Adipocyte (in vitro differentiated cells): ENCODE measurements at regions not wholly inside any gene's neighbourhood (a gene's known extent, or its start where the extent isn't known, plus 50 kb on each side); places are given as distances from the start of the nearest gene placed in this dataset.

Experiments
- DNase-seq: peaks from one replicate; pipeline ENCODE4 v3.0.0-alpha.2; 2015; ENCODE audit warnings: low read depth
- H3K27me3 ChIP-seq: replicated peaks from 2 replicates; pipeline ENCODE4 v1.7.0; 2013; ENCODE audit warnings: mild to moderate bottlenecking, low read length, moderate library complexity; ENCODE audit not compliant: control insufficient read depth, insufficient read depth
- H3K36me3 ChIP-seq: 2 replicates; pipeline ENCODE4 v1.7.0; 2013; ENCODE audit warnings: low read length, mild to moderate bottlenecking, moderate library complexity; ENCODE audit not compliant: control insufficient read depth, insufficient read depth, severe bottlenecking
- H3K4me1 ChIP-seq: 2 replicates; pipeline ENCODE4 v1.7.0; 2013; ENCODE audit warnings: mild to moderate bottlenecking, low read length, moderate library complexity; ENCODE audit not compliant: control insufficient read depth, insufficient read depth
- H3K4me3 ChIP-seq: 2 replicates; pipeline ENCODE4 v1.7.0; 2013; ENCODE audit warnings: mild to moderate bottlenecking, low read length, moderate library complexity
- H3K9ac ChIP-seq: 2 replicates; pipeline ENCODE4 v1.7.0; 2013; ENCODE audit warnings: mild to moderate bottlenecking, low read length, moderate library complexity
- H3K9me3 ChIP-seq: 2 replicates; pipeline ENCODE4 v1.7.0; 2013; ENCODE audit warnings: mild to moderate bottlenecking, low read length, moderate library complexity; ENCODE audit not compliant: control insufficient read depth

DNA sequence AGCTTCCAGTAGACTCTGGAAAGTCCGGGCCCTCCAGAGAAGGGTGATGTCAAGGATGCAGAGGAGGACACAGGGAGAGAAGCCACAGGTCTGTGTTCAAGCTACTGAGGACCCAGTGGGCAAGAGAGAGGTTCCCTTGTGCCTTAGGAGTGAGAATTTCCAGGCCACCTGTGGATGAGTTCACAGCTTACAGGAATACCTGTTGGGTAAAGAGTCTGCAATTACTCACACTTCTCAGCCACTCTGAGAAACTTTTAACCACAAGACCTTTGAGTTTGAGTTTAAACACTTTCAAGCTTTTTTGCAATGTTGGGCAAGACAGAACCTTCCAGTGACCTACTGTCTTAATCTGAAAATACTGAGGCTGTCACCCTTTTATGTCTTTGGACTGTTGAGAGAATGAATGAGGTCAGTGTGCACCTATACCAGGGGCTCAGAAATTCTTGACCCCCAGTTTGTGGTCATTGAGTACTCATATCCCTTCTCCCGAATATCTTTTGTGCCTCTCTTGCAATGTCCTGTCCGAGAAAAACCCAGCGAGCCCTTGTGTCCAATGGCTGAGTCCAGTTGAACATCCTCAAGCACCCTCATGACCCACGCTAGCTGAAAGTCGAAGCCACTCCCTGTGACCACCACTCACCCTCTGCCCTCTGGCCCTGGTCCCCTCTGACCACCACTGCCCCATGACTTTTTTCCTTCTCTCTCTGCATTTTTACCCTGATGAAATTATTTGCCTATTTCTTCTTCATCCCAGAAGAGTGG lies 368.5 kb upstream of the ZNF507 start:
- Histone ChIP-seq H3K4me3 (no peak overlapping the region), H3K36me3 (no peaks in the 10 kb centered on the region), H3K4me1 (no peaks in the 10 kb centered on the region), H3K27me3 (no peaks in the 10 kb centered on the region), H3K9ac (no peak overlapping the region), H3K9me3 (no peaks in the 10 kb centered on the region)
- DNase-seq: no peak

DNA sequence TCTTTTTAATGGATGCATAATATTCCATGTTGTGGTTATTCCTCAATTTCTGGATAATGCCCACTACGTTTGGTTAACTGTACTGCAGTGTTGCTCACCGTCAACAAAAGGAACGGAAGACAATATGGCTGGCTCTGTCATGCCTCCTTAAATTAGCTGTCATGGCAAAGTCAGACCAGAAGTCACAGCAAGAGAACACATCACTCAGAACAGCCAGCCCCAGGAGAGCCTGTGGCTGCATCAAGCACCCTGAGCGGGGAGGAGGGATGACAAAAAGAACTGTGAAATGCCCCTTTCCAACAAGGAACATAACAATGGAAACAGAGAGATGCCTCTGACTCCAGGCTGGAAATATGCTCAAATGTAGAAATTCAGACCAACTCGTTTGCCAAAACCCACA lies 366.0 kb upstream of the ZNF507 start:
- no peaks in the 10 kb centered on the region for H3K36me3 ChIP-seq
- no peak overlapping the region for H3K9ac ChIP-seq
- no peaks in the 10 kb centered on the region for H3K9me3 ChIP-seq
- H3K4me1 ChIP-seq: no peaks in the 10 kb centered on the region
- H3K4me3 ChIP-seq: no peak overlapping the region
- DNase-seq: no peak
- H3K27me3 ChIP-seq: no peaks in the 10 kb centered on the region

DNA sequence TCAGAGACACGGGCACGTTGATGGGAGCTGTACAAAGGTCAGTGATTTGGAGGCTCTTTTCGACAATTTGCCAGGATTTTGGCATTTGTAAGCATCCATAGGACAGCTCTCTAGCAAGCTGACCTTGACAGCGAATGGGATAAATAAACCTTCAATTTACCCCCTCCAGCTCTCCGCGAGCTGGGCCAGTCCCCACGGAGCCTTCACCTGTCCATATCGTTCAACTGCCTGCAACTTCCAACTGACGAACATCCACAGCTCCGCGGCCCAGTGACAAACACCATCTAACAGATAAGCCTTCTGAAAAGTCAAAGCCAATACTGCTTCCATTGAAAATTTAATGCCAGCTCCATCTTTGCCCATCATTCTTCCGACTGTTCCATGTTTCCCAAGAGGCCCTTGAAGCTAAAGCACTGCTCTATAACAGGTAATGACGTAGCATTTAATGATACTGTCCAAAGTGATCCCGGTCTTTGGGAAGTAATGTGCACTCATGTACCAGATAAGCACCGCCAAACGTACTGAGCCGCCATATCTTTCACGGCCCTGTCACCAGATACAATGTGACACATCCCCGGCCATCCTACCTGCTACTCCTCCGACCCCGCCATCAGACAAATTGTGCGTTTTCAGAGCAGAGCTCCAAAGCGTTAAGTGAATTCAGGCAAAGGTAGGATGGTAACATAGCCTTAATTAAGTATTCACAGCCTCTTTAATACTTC lies 365.3 kb upstream of the ZNF507 start:
- Histone ChIP-seq H3K4me3 (no peak overlapping the region), H3K36me3 (no peaks in the 10 kb centered on the region), H3K9ac (no peak overlapping the region), H3K27me3 (no peaks in the 10 kb centered on the region), H3K4me1 (no peaks in the 10 kb centered on the region), H3K9me3 (no peaks in the 10 kb centered on the region)
- DNase-seq: no peak

DNA sequence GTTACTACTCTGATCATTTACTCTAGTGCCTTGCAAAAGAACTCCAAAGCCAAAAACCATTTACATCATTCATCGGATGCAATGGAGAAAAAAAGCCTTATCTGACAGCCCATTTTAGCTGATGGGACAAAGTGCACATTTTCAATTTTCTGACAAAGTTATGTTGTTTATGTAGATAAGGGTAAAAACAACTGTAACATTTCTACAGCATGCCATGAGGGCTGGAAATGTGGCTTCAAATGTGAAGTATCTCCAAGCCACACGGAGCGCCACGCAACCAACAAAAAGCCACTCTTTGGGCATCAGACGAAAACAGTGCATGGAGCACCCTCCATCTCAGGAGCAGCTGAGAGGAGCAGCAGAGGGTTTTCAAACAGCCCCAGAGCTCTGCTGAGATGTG lies 364.6 kb upstream of the ZNF507 start:
- Histone ChIP-seq H3K9me3 (peaks cover 4% of the 10 kb centered on the region), H3K36me3 (no peaks in the 10 kb centered on the region), H3K27me3 (no peaks in the 10 kb centered on the region), H3K4me3 (no peak overlapping the region), H3K9ac (no peak overlapping the region), H3K4me1 (no peaks in the 10 kb centered on the region)
- no peak for DNase-seq

DNA sequence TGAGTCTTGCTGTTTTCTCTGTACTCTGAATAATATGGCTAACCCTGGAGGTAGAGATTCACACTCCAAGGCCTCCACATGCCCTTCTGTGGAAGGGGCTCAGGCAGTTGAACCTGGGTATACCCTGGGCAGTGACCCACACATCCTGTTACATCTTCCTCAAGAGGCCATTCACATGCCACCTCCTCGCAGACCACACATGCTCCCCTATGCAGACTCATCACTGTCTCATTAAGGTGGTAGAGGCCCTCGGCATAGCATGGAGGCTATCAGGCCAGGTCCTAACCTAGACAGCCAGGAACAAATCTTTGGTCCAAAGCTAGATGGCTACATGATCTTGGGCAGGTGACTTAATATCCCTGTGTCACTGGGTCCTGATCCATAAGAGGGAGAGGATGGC lies 363.9 kb upstream of the ZNF507 start:
- Histone ChIP-seq H3K4me3 (no peak overlapping the region), H3K9me3 (peaks cover 4% of the 10 kb centered on the region), H3K9ac (no peak overlapping the region), H3K4me1 (no peaks in the 10 kb centered on the region), H3K36me3 (no peaks in the 10 kb centered on the region), H3K27me3 (no peaks in the 10 kb centered on the region)
- no peak for DNase-seq

DNA sequence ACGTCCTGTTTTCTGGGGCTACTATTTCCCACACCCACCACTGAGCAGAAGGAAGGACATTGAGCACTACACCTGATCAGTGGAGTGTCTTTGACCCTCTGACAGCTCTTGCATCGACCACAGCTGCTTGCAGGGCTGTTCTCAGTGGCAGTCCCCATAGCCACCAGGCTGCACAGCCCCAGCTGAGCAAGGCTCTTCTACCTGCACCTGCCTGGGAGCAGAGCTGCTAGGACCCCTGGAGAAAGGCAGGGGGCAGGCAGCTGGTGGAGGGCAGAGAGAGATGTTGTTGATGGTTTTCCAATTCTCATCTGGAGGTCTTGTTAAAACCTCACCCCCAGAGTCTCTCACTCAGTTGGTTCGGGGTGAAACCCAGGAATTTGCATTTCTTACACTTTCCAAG lies 361.8 kb upstream of the ZNF507 start:
- no peaks in the 10 kb centered on the region for H3K4me1 ChIP-seq
- H3K36me3 ChIP-seq: no peaks in the 10 kb centered on the region
- no peak for DNase-seq
- no peak overlapping the region for H3K9ac ChIP-seq
- no peaks in the 10 kb centered on the region for H3K27me3 ChIP-seq
- no peak overlapping the region for H3K4me3 ChIP-seq
- peaks cover 4% of the 10 kb centered on the region for H3K9me3 ChIP-seq

DNA sequence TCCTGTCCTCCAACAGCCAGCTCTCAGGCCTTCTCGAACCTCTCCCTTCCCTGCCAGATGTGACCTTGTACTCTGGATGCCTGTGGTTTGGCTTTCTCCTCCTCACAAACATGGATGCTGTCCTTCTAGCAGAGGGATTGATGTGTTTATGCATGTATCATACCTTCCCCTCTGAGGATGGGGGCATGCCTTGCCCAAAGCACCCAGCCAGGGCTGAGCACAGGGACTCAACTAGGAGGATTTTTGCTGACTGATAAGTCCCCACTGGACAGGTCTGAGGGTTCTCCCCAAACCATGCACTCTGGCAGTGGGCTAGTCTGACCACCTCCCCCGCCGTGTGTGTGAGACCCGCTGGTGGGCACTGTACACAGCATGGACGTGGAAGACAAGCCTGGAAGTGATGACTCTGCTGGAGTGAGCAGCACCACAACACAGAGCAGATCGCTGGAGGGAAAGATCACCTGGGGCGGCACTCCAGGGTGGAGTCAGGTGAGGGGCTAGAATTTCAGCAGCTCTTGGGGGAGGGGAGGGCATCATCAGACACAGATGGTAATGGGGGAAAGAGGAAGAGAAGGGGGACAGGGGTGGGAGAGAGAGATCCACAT lies 360.3 kb upstream of the ZNF507 start:
- Histone ChIP-seq H3K4me3 (no peak overlapping the region), H3K27me3 (no peaks in the 10 kb centered on the region)

DNA sequence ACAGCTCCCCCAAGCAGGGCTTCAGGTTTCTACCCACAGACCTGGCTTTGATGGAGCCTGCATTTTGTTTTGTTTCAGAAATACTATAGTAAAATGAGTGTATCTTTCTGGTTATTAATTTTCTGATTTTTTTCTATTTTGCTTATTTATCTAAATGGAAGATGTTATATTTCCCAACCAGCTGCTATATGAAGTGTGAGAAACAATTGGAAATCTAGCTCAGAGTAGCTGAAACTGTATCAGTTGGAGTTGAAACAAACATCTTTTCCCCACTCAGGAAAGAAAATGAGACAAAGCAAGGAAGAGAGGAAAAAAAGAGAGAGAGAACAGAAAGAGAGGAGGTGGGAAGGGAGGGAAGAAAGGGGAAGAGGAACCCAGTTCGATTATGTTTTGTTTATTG lies 358.5 kb upstream of the ZNF507 start:
- peaks cover 4% of the 10 kb centered on the region for H3K9me3 ChIP-seq
- no peaks in the 10 kb centered on the region for H3K36me3 ChIP-seq
- H3K4me3 ChIP-seq: no peak overlapping the region
- H3K4me1 ChIP-seq: no peaks in the 10 kb centered on the region
- H3K27me3 ChIP-seq: no peaks in the 10 kb centered on the region
- H3K9ac ChIP-seq: no peak overlapping the region
- DNase-seq: no peak

More for the DNA sequence above, 360.3 kb upstream of the ZNF507 start:
- peaks cover 4% of the 10 kb centered on the region for H3K9me3 ChIP-seq
- no peaks in the 10 kb centered on the region for H3K36me3 ChIP-seq
- H3K4me1 ChIP-seq: no peaks in the 10 kb centered on the region
- no peak for DNase-seq
- H3K9ac ChIP-seq: no peak overlapping the region

DNA sequence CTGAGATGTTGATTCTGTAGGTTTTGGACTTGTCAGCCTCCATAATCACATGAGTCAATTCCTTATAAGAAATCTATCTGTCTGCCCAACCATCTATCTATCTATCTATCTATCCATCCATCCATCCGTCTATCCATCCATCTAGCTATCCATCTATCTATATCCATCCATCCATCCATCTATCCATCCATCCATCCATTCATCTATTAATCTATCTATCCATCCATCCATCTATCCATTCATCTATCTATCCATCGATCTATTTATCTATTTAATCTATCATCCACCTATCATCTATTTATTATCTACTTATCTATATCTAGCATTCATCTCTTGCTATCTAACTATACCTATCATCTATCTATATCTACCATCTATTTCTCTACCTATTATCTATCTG lies 357.2 kb upstream of the ZNF507 start:
- Histone ChIP-seq H3K27me3 (no peaks in the 10 kb centered on the region), H3K4me3 (no peak overlapping the region), H3K36me3 (no peaks in the 10 kb centered on the region), H3K4me1 (no peaks in the 10 kb centered on the region), H3K9me3 (peaks cover 4% of the 10 kb centered on the region), H3K9ac (no peak overlapping the region)
- no peak for DNase-seq

DNA sequence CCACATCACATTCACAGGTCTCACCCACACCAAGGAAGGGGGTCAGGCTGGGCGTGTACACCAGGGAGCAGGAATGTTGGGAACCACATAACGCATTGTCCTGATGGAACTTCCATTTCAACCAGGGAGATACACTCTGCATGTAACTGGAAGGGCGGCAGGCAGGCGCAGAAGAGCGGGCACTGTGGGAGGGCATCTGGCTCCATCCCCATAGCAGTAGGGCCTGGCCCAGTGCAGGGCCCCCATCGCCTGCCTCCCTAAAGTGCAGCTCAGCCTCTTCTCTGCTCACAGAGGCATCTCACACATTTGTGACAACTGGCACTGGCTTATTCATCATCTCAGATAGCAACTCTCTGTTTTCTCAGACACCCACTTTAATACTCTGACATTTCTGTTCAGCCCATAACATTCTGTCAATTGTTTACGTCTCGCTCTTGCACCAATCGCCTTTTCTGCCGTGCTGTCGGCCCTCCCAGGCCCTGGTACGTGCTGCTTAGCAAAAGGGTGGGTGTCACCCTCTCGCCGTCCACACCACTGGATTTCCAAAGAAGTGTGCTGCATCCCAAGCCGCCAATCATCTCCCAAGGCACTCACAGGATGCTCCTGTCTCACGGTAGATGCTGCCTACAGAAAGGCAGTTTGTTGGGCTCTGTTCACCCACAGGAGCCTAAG lies 353.3 kb upstream of the ZNF507 start:
- no peaks in the 10 kb centered on the region for H3K4me1 ChIP-seq
- no peaks in the 10 kb centered on the region for H3K27me3 ChIP-seq
- no peak overlapping the region for H3K9ac ChIP-seq
- H3K9me3 ChIP-seq: no peaks in the 10 kb centered on the region
- H3K36me3 ChIP-seq: no peaks in the 10 kb centered on the region
- no peak for DNase-seq
- no peak overlapping the region for H3K4me3 ChIP-seq

DNA sequence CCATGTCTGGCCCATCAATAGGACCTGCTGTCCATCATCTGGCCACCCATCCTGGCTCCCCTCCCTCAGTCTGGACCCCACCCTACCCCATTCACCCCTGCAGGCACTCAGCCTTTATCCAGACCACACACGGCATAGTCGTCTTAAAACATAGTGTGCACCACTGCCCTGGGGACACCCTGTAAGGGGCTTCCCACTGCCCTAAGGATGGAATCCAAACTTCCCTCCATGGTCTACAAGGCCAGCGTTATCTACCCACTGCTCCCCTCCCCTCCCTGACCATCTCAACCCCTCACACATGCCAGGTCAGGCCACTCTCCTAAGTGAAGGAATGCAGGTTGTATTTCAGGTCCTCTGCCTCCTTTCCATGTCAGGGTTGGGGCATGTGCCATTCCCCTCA lies 352.7 kb upstream of the ZNF507 start:
- no peaks in the 10 kb centered on the region for H3K9me3 ChIP-seq
- H3K4me3 ChIP-seq: no peak overlapping the region
- no peaks in the 10 kb centered on the region for H3K4me1 ChIP-seq
- H3K9ac ChIP-seq: no peak overlapping the region
- no peaks in the 10 kb centered on the region for H3K36me3 ChIP-seq
- no peak for DNase-seq
- no peaks in the 10 kb centered on the region for H3K27me3 ChIP-seq
